MG63 (cell line): ENCODE measurements at regions not wholly inside any gene's neighbourhood (a gene's known extent, or its start where the extent isn't known, plus 50 kb on each side); places are given as distances from the start of the nearest gene placed in this dataset.

Experiments used
- DNase-seq: peaks from one replicate; pipeline ENCODE4 v3.0.0-alpha.2; 2020
- H3K27me3 ChIP-seq: fragments of 250-450 bp; sonication (Bioruptor Pico); 2 replicates; pipeline ENCODE4 v1.5.1; 2020; ENCODE audit warnings: mild to moderate bottlenecking, moderate library complexity
- H3K36me3 ChIP-seq: fragments of 250-450 bp; sonication (Bioruptor Pico); 2 replicates; pipeline ENCODE4 v1.5.1; 2020; ENCODE audit warnings: mild to moderate bottlenecking, moderate library complexity
- H3K4me3 ChIP-seq: fragments of 250-450 bp; sonication (Bioruptor Pico); 2 replicates; pipeline ENCODE4 v1.5.1; 2020; ENCODE audit warnings: mild to moderate bottlenecking, moderate library complexity
- H3K9me3 ChIP-seq: fragments of 250-450 bp; sonication (Bioruptor Pico); 2 replicates; pipeline ENCODE4 v1.5.1; 2020; ENCODE audit warnings: mild to moderate bottlenecking, moderate library complexity

- no peak for DNase-seq
- no peak overlapping the region for H3K4me3 ChIP-seq
- H3K9me3 ChIP-seq = no peaks in the 10 kb centered on the region
- H3K27me3 ChIP-seq = no peaks in the 10 kb centered on the region
- no peaks in the 10 kb centered on the region for H3K36me3 ChIP-seq
Observed at GRCh38 chr14:97723351-97723750, 926.2 kb downstream of the VRK1 start.

- DNase-seq = no peak
- H3K27me3 ChIP-seq = no peaks in the 10 kb centered on the region
Observed at GRCh38 chr14:97723819-97724218, 926.6 kb downstream of the VRK1 start.

GRCh38 chr14:97724265-97724731 is 927.1 kb downstream of the VRK1 start:
- H3K36me3 ChIP-seq = no peaks in the 10 kb centered on the region
- H3K9me3 ChIP-seq = no peaks in the 10 kb centered on the region
- DNase-seq = no peak
- H3K27me3 ChIP-seq = no peaks in the 10 kb centered on the region
- H3K4me3 ChIP-seq = no peak overlapping the region

More at GRCh38 chr14:97723819-97724218, 926.6 kb downstream of the VRK1 start:
- Histone ChIP-seq H3K4me3 (no peak overlapping the region), H3K36me3 (no peaks in the 10 kb centered on the region), H3K9me3 (no peaks in the 10 kb centered on the region)

GRCh38 chr14:97726676-97727075 is 929.5 kb downstream of the VRK1 start:
- no peak for DNase-seq
- Histone ChIP-seq H3K36me3 (no peaks in the 10 kb centered on the region), H3K27me3 (no peaks in the 10 kb centered on the region), H3K9me3 (no peaks in the 10 kb centered on the region), H3K4me3 (no peak overlapping the region)

- Histone ChIP-seq H3K36me3 (no peaks in the 10 kb centered on the region), H3K27me3 (no peaks in the 10 kb centered on the region), H3K4me3 (no peak overlapping the region), H3K9me3 (no peaks in the 10 kb centered on the region)
- no peak for DNase-seq
Observed at GRCh38 chr14:97730706-97731105, 933.5 kb downstream of the VRK1 start.

GRCh38 chr14:97731800-97732199 is 934.6 kb downstream of the VRK1 start:
- no peak for DNase-seq
- no peaks in the 10 kb centered on the region for H3K9me3 ChIP-seq
- no peak overlapping the region for H3K4me3 ChIP-seq
- H3K36me3 ChIP-seq = no peaks in the 10 kb centered on the region
- no peaks in the 10 kb centered on the region for H3K27me3 ChIP-seq

- Histone ChIP-seq H3K27me3 (no peaks in the 10 kb centered on the region), H3K9me3 (no peaks in the 10 kb centered on the region), H3K36me3 (no peaks in the 10 kb centered on the region), H3K4me3 (no peak overlapping the region)
- no peak for DNase-seq
Observed at GRCh38 chr14:97747316-97747715, 950.1 kb downstream of the VRK1 start.

GRCh38 chr14:97748616-97749015 is 951.4 kb downstream of the VRK1 start:
- no peak for DNase-seq
- Histone ChIP-seq H3K9me3 (no peaks in the 10 kb centered on the region), H3K27me3 (no peaks in the 10 kb centered on the region)

GRCh38 chr14:97757491-97757890 is 960.3 kb downstream of the VRK1 start:
- Histone ChIP-seq H3K27me3 (no peaks in the 10 kb centered on the region), H3K36me3 (no peaks in the 10 kb centered on the region), H3K9me3 (no peaks in the 10 kb centered on the region), H3K4me3 (no peak overlapping the region)
- DNase-seq = no peak

More at GRCh38 chr14:97748616-97749015, 951.4 kb downstream of the VRK1 start:
- Histone ChIP-seq H3K36me3 (no peaks in the 10 kb centered on the region), H3K4me3 (no peak overlapping the region)

GRCh38 chr14:97760050-97760449 is 962.9 kb downstream of the VRK1 start:
- Histone ChIP-seq H3K4me3 (no peak overlapping the region), H3K36me3 (no peaks in the 10 kb centered on the region), H3K9me3 (no peaks in the 10 kb centered on the region), H3K27me3 (no peaks in the 10 kb centered on the region)
- DNase-seq = no peak

- Histone ChIP-seq H3K36me3 (no peaks in the 10 kb centered on the region), H3K9me3 (no peaks in the 10 kb centered on the region), H3K4me3 (no peak overlapping the region), H3K27me3 (no peaks in the 10 kb centered on the region)
- no peak for DNase-seq
Observed at GRCh38 chr14:97762386-97762785, 965.2 kb downstream of the VRK1 start.

GRCh38 chr14:97771340-97772045 is 974.3 kb downstream of the VRK1 start:
- peak; percentile 66 for DNase-seq
- no peaks in the 10 kb centered on the region for H3K9me3 ChIP-seq
- no peaks in the 10 kb centered on the region for H3K27me3 ChIP-seq
- no peaks in the 10 kb centered on the region for H3K36me3 ChIP-seq
- no peak overlapping the region for H3K4me3 ChIP-seq

- no peaks in the 10 kb centered on the region for H3K36me3 ChIP-seq
- H3K9me3 ChIP-seq = no peaks in the 10 kb centered on the region
- no peaks in the 10 kb centered on the region for H3K27me3 ChIP-seq
- H3K4me3 ChIP-seq = no peak overlapping the region
- no peak for DNase-seq
Observed at GRCh38 chr14:97773598-97773997, 976.4 kb downstream of the VRK1 start.

GRCh38 chr14:97776890-97777558 is 979.8 kb downstream of the VRK1 start:
- H3K9me3 ChIP-seq = no peaks in the 10 kb centered on the region

GRCh38 chr14:97777622-97778355 is 980.6 kb downstream of the VRK1 start:
- Histone ChIP-seq H3K36me3 (no peaks in the 10 kb centered on the region), H3K4me3 (no peak overlapping the region)
- no peak for DNase-seq

More at GRCh38 chr14:97776890-97777558, 979.8 kb downstream of the VRK1 start:
- H3K36me3 ChIP-seq = no peaks in the 10 kb centered on the region
- H3K4me3 ChIP-seq = no peak overlapping the region
- no peak for DNase-seq
- no peaks in the 10 kb centered on the region for H3K27me3 ChIP-seq

GRCh38 chr14:97779140-97779539 is 982.0 kb downstream of the VRK1 start:
- H3K9me3 ChIP-seq = no peaks in the 10 kb centered on the region
- DNase-seq = no peak
- H3K36me3 ChIP-seq = no peaks in the 10 kb centered on the region
- H3K27me3 ChIP-seq = no peaks in the 10 kb centered on the region
- no peak overlapping the region for H3K4me3 ChIP-seq

More at GRCh38 chr14:97777622-97778355, 980.6 kb downstream of the VRK1 start:
- H3K9me3 ChIP-seq = no peaks in the 10 kb centered on the region
- no peaks in the 10 kb centered on the region for H3K27me3 ChIP-seq

- no peaks in the 10 kb centered on the region for H3K36me3 ChIP-seq
- H3K9me3 ChIP-seq = no peaks in the 10 kb centered on the region
- no peak for DNase-seq
- H3K27me3 ChIP-seq = no peaks in the 10 kb centered on the region
- H3K4me3 ChIP-seq = no peak overlapping the region
Observed at GRCh38 chr14:97780804-97781203, 983.6 kb downstream of the VRK1 start.
